ENCODE measurements at regions not wholly inside any gene's neighbourhood (a gene's known extent, or its start where the extent isn't known, plus 50 kb on each side); places are given as distances from the start of the nearest gene placed in this dataset.
"Not testable (repeated sequence)": the region's sequence is repeated elsewhere in the genome, so short reads cannot be mapped to it uniquely, and the experiment has no call there.

GRCh38 chr2:121833358-121833723 is 77.9 kb downstream of the TSN start:
- TF ChIP-seq CTCF (IDR thresholded peaks at IDR 0.05): no peak
- DNase-seq: no peak
- Histone ChIP-seq H3K4me3 (no peak overlapping the region), H3K4me1 (no peaks in the 10 kb centered on the region), H3K36me3 (no peaks in the 10 kb centered on the region), H3K27ac (no peak overlapping the region), H3K9me3 (no peaks in the 10 kb centered on the region), H3K27me3 (peaks cover 0 to 7% of the 10 kb centered on the region in 2 donors)
- intact Hi-C loops (cut with DNase I; ENCODE audit: low total_unique reads): no loop called here

- H3K36me3 ChIP-seq: no peaks in the 10 kb centered on the region
- no peaks in the 10 kb centered on the region for H3K4me1 ChIP-seq
- H3K4me3 ChIP-seq: no peak overlapping the region
- peaks cover 0 to 5% of the 10 kb centered on the region in 2 donors for H3K27me3 ChIP-seq
- H3K9me3 ChIP-seq: no peaks in the 10 kb centered on the region
- no peak for DNase-seq
- no peak for TF ChIP-seq CTCF (IDR thresholded peaks at IDR 0.05)
- H3K27ac ChIP-seq: no peak overlapping the region
- intact Hi-C loops (cut with DNase I; ENCODE audit: low total_unique reads): no loop called here
These were observed 81.2 kb downstream of the TSN start for GRCh38 chr2:121836611-121837010.

GRCh38 chr2:121837591-121837990 is 82.1 kb downstream of the TSN start:
- Histone ChIP-seq H3K4me1 (no peaks in the 10 kb centered on the region), H3K27me3 (peaks cover 0 to 3% of the 10 kb centered on the region in 2 donors), H3K4me3 (no peak overlapping the region), H3K36me3 (no peaks in the 10 kb centered on the region), H3K27ac (no peak overlapping the region), H3K9me3 (no peaks in the 10 kb centered on the region)
- TF ChIP-seq CTCF (IDR thresholded peaks at IDR 0.05): no peak
- no peak for DNase-seq
- intact Hi-C loops (cut with DNase I; ENCODE audit: low total_unique reads): no loop called here

- Histone ChIP-seq H3K27ac (no peak overlapping the region), H3K9me3 (no peaks in the 10 kb centered on the region), H3K36me3 (no peaks in the 10 kb centered on the region), H3K27me3 (peaks cover 0 to 3% of the 10 kb centered on the region in 2 donors), H3K4me1 (no peaks in the 10 kb centered on the region), H3K4me3 (no peak overlapping the region)
- no peak for DNase-seq
- intact Hi-C loops (cut with DNase I; ENCODE audit: low total_unique reads): no loop called here
- no peak for TF ChIP-seq CTCF (IDR thresholded peaks at IDR 0.05)
These were observed 83.1 kb downstream of the TSN start for GRCh38 chr2:121838551-121838950.

- no peak for TF ChIP-seq CTCF (IDR thresholded peaks at IDR 0.05)
- DNase-seq: no peak
- intact Hi-C loops (cut with DNase I; ENCODE audit: low total_unique reads): no loop called here
These were observed 84.1 kb downstream of the TSN start for GRCh38 chr2:121839584-121839983.

GRCh38 chr2:121849236-121849635 is 93.8 kb downstream of the TSN start:
- TF ChIP-seq CTCF (IDR thresholded peaks at IDR 0.05): no peak
- H3K27ac ChIP-seq: no peak overlapping the region
- intact Hi-C loops (cut with DNase I; ENCODE audit: low total_unique reads): no loop called here
- H3K9me3 ChIP-seq: no peaks in the 10 kb centered on the region
- no peak overlapping the region for H3K4me3 ChIP-seq
- DNase-seq: no peak
- peaks cover 0 to 5% of the 10 kb centered on the region in 2 donors for H3K27me3 ChIP-seq
- H3K4me1 ChIP-seq: no peaks in the 10 kb centered on the region
- no peaks in the 10 kb centered on the region for H3K36me3 ChIP-seq

More at GRCh38 chr2:121839584-121839983, 84.1 kb downstream of the TSN start:
- H3K27ac ChIP-seq: no peak overlapping the region
- no peaks in the 10 kb centered on the region for H3K36me3 ChIP-seq
- no peaks in the 10 kb centered on the region for H3K9me3 ChIP-seq
- H3K4me3 ChIP-seq: no peak overlapping the region
- no peaks in the 10 kb centered on the region for H3K4me1 ChIP-seq
- H3K27me3 ChIP-seq: peaks cover 0 to 3% of the 10 kb centered on the region in 2 donors

GRCh38 chr2:121853149-121853548 is 97.7 kb downstream of the TSN start:
- H3K27ac ChIP-seq; intact Hi-C loops (cut with DNase I; ENCODE audit: low total_unique reads); H3K9me3 ChIP-seq; H3K36me3 ChIP-seq; H3K4me3 ChIP-seq; DNase-seq; H3K4me1 ChIP-seq; H3K27me3 ChIP-seq: not testable (repeated sequence)
